ENCODE measurements at regions not wholly inside any gene's neighbourhood (a gene's known extent, or its start where the extent isn't known, plus 50 kb on each side); places are given as distances from the start of the nearest gene placed in this dataset.

DNA sequence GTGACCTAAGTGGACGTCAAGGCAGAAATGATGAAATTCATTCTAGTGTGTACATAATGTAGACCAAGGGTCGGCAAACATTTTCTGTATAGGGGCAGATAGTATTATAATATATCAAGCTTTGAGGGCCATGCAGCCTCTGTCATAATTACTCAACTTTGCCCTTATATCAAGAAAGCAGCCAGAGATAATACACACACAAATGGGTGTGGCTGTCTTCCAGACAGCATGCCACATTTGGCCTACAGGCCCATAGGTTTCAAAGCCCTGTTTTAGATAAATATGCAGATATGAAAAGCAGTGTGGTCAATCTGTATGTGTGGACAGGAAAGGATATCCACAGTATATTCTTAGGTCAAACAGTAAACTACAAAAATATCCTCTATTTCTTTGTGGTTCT, 320.1 kb upstream of the FMN2 start:
- peaks cover 3% of the 10 kb centered on the region; the same call in 1 of the 3 replicates for H3K36me3 Mint-ChIP-seq (ENCODE audit: low read depth)
- H2AFZ ChIP-seq: no peak overlapping the region
- H3K4me3 Mint-ChIP-seq: no peak overlapping the region
- no peaks in the 10 kb centered on the region for H3K27me3 Mint-ChIP-seq (ENCODE audit: insufficient read depth, low read depth, poor library complexity)
- H3K4me3 ChIP-seq: no peak overlapping the region
- no peaks in the 10 kb centered on the region for H3K27me3 ChIP-seq (ENCODE audit: insufficient read depth)
- H3K79me2 ChIP-seq (replicated peaks; ENCODE audit: insufficient read depth): no peaks in the 10 kb centered on the region
- TF ChIP-seq ZNF331 (CRISPR knock-in tag; IDR thresholded peaks at IDR 0.05; ENCODE audit: low read depth) (no peak), POLR2AphosphoS5 (IDR thresholded peaks at IDR 0.05; ENCODE audit: low read depth) (no peak), NANOG (IDR thresholded peaks at IDR 0.05; ENCODE audit: borderline replicate concordance) (no peak), ETS1 (IDR thresholded peaks at IDR 0.05) (no peak), EZH2phosphoT487 (IDR thresholded peaks at IDR 0.05; ENCODE audit: unreplicated experiment) (no peak)
- TF ChIP-seq, protein P1, sequence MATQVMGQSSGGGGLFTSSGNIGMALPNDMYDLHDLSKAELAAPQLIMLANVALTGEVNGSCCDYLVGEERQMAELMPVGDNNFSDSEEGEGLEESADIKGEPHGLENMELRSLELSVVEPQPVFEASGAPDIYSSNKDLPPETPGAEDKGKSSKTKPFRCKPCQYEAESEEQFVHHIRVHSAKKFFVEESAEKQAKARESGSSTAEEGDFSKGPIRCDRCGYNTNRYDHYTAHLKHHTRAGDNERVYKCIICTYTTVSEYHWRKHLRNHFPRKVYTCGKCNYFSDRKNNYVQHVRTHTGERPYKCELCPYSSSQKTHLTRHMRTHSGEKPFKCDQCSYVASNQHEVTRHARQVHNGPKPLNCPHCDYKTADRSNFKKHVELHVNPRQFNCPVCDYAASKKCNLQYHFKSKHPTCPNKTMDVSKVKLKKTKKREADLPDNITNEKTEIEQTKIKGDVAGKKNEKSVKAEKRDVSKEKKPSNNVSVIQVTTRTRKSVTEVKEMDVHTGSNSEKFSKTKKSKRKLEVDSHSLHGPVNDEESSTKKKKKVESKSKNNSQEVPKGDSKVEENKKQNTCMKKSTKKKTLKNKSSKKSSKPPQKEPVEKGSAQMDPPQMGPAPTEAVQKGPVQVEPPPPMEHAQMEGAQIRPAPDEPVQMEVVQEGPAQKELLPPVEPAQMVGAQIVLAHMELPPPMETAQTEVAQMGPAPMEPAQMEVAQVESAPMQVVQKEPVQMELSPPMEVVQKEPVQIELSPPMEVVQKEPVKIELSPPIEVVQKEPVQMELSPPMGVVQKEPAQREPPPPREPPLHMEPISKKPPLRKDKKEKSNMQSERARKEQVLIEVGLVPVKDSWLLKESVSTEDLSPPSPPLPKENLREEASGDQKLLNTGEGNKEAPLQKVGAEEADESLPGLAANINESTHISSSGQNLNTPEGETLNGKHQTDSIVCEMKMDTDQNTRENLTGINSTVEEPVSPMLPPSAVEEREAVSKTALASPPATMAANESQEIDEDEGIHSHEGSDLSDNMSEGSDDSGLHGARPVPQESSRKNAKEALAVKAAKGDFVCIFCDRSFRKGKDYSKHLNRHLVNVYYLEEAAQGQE (IDR thresholded peaks at IDR 0.05; ENCODE audit: unreplicated experiment): no peak
- no peak for ATAC-seq
- H3F3A ChIP-seq (replicated peaks; ENCODE audit: low read depth): no peaks in the 10 kb centered on the region
- H3K36me3 ChIP-seq (ENCODE audit: insufficient read depth): no peaks in the 10 kb centered on the region
- H3K4me2 ChIP-seq: no peak overlapping the region
- H3K27ac ChIP-seq (ENCODE audit: low read depth): no peak overlapping the region
- H3K9me3 Mint-ChIP-seq: no peaks in the 10 kb centered on the region
- H3K4me1 ChIP-seq (ENCODE audit: insufficient read depth): peaks cover 15% of the 10 kb centered on the region
- H3K9me2 ChIP-seq (ENCODE audit: insufficient read depth): no peaks in the 10 kb centered on the region
- H3K27ac Mint-ChIP-seq: no peak overlapping the region
- no peaks in the 10 kb centered on the region for H4K20me1 ChIP-seq (replicated peaks; ENCODE audit: insufficient read depth)
- no peak for DNase-seq (ENCODE audit: low spot score)
- peaks cover 18% of the 10 kb centered on the region for H3K4me1 Mint-ChIP-seq

- Mint-ChIP-seq H3K4me3 (no peak overlapping the region), H3K27ac (no peak overlapping the region), H3K9me3 (no peaks in the 10 kb centered on the region), H3K27me3 (ENCODE audit: insufficient read depth, low read depth, poor library complexity) (no peaks in the 10 kb centered on the region), H3K4me1 (peaks cover 18% of the 10 kb centered on the region), H3K36me3 (ENCODE audit: low read depth) (peaks cover 4% of the 10 kb centered on the region; the same call in 1 of the 3 replicates)
- Histone ChIP-seq H3F3A (replicated peaks; ENCODE audit: low read depth) (no peaks in the 10 kb centered on the region), H3K27ac (ENCODE audit: low read depth) (no peak overlapping the region), H3K4me2 (no peak overlapping the region), H3K27me3 (ENCODE audit: insufficient read depth) (no peaks in the 10 kb centered on the region), H3K4me1 (ENCODE audit: insufficient read depth) (peaks cover 15% of the 10 kb centered on the region), H3K9me2 (ENCODE audit: insufficient read depth) (no peaks in the 10 kb centered on the region), H4K20me1 (replicated peaks; ENCODE audit: insufficient read depth) (no peaks in the 10 kb centered on the region), H3K79me2 (replicated peaks; ENCODE audit: insufficient read depth) (no peaks in the 10 kb centered on the region), H3K36me3 (ENCODE audit: insufficient read depth) (no peaks in the 10 kb centered on the region), H2AFZ (no peak overlapping the region), H3K4me3 (no peak overlapping the region)
- no peak for TF ChIP-seq CTCF (conservative IDR thresholded peaks at IDR 0.05; ENCODE audit: low read depth in 2 of 2)
- TF ChIP-seq, protein P1 (IDR thresholded peaks at IDR 0.05; ENCODE audit: unreplicated experiment): no peak
- DNase-seq (ENCODE audit: low spot score) (no peak), ATAC-seq (no peak)
These were observed 319.2 kb upstream of the FMN2 start for GRCh38 chr1:239772446-239772845.

Data from GM23338 (cell line).